T-helper 2 cell (primary cell): ENCODE measurements at regions not wholly inside any gene's neighbourhood (a gene's known extent, or its start where the extent isn't known, plus 50 kb on each side); places are given as distances from the start of the nearest gene placed in this dataset.
"Not testable (repeated sequence)": the region's sequence is repeated elsewhere in the genome, so short reads cannot be mapped to it uniquely, and the experiment has no call there.

Experiments
- DNase-seq, 5 experiments: peaks; one replicate each; pipeline versions ENCODE4 v3.0.0 to v3.0.0-alpha.2; 2012 to 2022

- not testable (repeated sequence) for DNase-seq
Observed at GRCh38 chr9:2279138-2279537, 264.0 kb downstream of the SMARCA2 start.

GRCh38 chr9:2281031-2281802, 266.1 kb downstream of the SMARCA2 start:
- DNase-seq: no peak

GRCh38 chr9:2281803-2282185, 266.6 kb downstream of the SMARCA2 start:
- DNase-seq: no peak

- no peak for DNase-seq
Observed at GRCh38 chr9:2284770-2285169, 269.6 kb downstream of the SMARCA2 start.

GRCh38 chr9:2285416-2286332, 270.5 kb downstream of the SMARCA2 start:
- DNase-seq: no peak

- DNase-seq: no peak
Observed at GRCh38 chr9:2286333-2286705, 271.2 kb downstream of the SMARCA2 start.

GRCh38 chr9:2286825-2287455, 271.8 kb downstream of the SMARCA2 start:
- DNase-seq: no peak

- DNase-seq: no peak
Observed at GRCh38 chr9:2288309-2288708, 273.2 kb downstream of the SMARCA2 start.

DNA sequence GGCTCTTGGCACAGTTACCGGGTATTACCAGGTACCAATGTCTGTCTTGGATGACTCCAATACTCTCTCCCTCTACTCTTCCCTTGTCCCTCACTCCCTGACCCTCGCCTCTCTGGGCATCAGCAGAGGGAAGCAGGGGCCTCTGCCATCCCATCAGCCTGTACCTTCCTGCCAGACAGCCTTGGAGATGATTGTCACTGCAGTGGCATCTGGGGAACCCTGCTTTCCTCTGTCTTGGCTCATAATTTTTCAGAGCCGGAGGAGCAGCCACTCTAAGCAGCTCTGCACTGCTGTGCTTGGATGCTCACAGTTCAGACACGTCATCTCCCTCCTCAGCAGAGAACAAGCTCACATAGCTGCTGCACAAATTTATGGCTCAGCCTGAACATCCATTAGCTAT, 274.1 kb downstream of the SMARCA2 start:
- DNase-seq: no peak

GRCh38 chr9:2290382-2290781, 275.2 kb downstream of the SMARCA2 start:
- DNase-seq: no peak

DNA sequence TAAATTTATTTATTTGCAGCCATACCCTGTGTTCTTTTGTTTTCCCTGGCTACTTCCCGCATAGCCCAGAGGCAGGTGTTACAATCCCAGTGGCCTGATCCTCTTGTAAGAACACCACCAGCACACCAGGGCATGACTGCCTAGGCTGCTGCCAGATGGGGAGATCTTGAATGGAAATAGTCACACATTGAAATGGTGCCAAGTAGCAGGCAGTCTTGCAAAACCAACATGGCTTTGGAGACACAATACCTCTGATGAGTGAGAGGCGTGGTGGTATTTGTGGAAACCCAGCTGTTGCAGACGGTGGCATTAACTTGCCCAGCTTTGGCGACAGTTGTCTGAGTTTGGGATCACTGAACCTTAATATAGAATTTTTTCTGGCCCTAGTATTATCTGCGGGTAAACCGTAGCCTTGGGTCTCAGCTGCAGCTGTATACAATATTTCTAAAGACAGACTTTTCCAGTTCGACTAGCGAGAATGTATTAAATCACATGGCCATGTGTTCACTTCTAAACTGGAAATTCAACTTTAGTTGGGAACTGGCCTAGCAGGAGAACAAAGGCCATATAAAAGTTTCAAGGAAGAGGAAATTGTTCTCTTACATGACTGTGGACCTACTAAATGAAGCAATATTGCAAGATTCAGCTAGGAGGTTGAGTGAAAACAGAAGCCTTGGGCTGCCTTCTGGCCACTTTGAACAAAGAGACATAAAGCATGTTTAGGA, 277.0 kb downstream of the SMARCA2 start:
- DNase-seq: no peak

- DNase-seq: no peak
Observed at GRCh38 chr9:2292733-2293132, 277.6 kb downstream of the SMARCA2 start.

DNA sequence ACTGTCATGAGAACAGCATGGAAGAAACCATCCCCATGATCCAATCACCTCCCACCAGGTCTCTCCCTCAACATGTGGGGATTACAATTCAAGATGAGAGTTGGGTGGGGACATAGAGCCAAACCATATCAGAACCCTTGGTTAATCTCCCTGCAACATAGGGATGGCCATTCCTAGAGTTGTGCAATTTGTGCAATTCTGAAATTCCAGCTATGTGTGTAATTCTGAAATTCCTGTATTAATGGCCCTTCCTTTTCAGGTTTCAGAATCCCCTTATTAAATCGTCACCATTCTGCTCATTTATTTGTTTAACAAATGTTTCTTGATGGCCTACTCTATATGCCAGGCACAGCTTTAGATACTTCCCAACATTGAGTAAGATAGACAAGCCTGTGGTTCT, 282.6 kb downstream of the SMARCA2 start:
- DNase-seq: no peak

DNA sequence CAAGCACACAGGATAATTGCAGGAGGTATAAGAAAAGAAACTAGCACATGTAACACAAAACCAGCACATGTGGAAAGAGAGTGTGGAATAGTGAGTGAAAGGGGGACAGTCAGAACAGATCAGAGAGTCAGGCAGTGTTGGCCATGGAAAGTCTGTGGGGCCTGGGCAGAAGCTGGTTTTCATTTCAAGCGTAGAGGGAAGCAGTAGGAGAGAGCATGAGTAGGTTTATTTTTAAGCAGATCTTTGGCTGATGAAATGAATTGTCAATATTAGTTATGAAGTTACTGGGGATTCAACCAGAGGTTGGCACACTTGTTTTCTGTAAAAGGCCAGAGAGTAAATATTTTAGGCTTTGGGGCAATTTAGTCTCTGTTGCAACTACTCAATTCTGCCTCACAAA, 283.1 kb downstream of the SMARCA2 start:
- DNase-seq: no peak

GRCh38 chr9:2299156-2299842, 284.2 kb downstream of the SMARCA2 start:
- no peak for DNase-seq

GRCh38 chr9:2299843-2300205, 284.7 kb downstream of the SMARCA2 start:
- DNase-seq: no peak

DNA sequence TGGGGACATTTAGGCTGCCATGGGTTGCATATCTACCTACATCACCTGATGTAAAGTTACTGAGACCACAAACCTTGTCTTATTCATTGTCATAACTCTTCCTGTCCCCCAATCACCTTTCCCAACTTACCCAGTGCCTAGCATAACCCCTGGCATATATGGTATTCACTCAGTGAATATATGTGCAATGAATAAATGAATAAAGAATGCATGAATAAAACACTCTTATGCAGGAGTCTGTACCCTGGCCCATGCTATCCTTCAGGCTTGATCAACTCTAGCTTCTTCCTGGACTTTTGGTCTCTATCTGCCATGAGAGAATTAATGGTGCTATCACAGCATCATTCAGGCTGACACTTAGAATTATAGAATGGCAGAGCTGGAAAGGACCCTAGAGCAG, 285.2 kb downstream of the SMARCA2 start:
- no peak for DNase-seq

- DNase-seq: no peak
Observed at GRCh38 chr9:2302606-2303005, 287.5 kb downstream of the SMARCA2 start.

DNA sequence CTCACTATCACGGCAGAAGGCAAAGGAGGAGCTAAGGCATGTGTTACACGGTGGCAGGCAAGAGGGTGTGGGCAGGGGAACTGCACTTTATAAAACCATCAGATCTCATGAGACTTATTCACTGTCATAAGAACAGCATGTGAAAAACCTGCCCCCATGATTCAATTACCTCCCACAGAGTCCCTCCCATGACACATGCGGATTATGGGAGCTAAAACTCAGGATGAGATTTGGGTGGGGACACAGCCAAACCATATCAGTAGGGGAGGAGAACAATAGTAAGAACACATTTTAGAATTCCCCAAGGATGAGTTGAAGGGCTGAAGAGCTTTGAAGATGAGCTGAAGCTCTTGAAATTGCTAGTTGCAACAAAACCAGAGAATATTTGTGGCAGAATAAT, 287.9 kb downstream of the SMARCA2 start:
- no peak for DNase-seq

GRCh38 chr9:2307480-2307879, 292.3 kb downstream of the SMARCA2 start:
- no peak for DNase-seq

DNA sequence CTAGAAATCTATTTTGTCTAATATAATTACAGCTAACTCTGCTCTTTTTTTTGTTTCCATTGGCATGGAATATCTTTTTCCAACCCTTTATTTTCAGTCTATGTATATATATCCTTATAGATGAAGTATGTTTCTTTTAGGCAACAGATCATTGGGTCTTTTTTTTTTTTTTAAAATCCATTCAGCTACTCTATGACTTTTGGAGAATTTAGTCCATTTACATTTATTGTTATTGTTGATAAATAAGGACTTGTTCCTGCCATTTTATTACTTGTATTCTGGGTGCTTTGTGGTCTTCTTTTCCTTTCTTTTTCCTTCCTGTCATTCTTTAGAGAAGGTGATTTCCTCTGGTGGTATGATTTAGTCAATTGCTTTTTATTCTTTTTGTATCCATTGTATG, 296.8 kb downstream of the SMARCA2 start:
- no peak for DNase-seq

- no peak for DNase-seq
Observed at GRCh38 chr9:2313512-2313911, 298.4 kb downstream of the SMARCA2 start.
